CD4-positive, alpha-beta T cell treated with Interleukin-17A for 4 hours (primary cell): ENCODE measurements at regions not wholly inside any gene's neighbourhood (a gene's known extent, or its start where the extent isn't known, plus 50 kb on each side); places are given as distances from the start of the nearest gene placed in this dataset.
A peak's percentile ranks its signal among the peaks of the same experiment; 100 is the strongest.
"Not testable (repeated sequence)": the region's sequence is repeated elsewhere in the genome, so short reads cannot be mapped to it uniquely, and the experiment has no call there.

Experiments used
- DNase-seq: peaks from one replicate; pipeline ENCODE4 v3.0.0-alpha.2; 2020; ENCODE audit warnings: mixed read lengths

DNA sequence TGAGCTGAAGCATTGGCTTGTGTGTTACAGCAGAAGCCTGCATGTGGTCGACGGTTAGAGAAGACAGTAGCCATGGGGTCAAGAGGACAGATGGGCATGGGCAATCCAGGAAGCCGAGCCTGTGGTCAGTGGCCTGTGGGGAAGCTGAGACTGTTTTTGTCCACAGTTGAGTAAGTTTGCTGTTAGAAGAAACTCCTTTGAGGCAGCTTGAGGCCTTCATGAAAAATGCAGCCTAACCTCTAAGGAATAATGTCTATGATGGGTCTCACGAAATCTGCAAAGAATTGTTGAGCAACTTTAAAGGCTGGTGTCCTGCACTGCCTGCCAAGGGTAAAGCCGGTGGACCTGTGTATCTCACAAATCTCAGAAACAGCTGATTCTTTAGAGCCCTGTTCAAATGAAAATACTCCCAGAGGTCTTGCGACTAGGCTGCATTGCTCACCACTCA, 322.4 kb downstream of the SETD4 start:
- no peak for DNase-seq

DNA sequence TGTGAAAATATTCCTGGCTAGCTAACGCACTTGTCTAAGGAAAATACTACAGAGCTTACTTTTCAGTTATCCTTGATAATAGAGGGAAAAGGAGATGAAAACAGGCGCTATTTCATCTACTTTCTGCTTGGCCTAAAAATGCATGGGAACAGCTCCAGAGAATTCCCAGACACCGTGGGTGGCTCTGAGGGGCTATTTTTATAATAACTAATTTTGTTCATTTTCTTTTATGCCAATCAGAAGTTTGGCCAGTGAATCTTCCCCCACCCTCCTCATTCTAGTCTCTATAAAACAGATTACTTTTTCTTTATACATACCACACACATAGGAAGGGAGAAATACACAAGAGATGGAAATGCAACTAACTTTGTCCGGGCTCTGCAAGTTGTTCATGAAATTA, 322.9 kb downstream of the SETD4 start:
- no peak for DNase-seq

DNA sequence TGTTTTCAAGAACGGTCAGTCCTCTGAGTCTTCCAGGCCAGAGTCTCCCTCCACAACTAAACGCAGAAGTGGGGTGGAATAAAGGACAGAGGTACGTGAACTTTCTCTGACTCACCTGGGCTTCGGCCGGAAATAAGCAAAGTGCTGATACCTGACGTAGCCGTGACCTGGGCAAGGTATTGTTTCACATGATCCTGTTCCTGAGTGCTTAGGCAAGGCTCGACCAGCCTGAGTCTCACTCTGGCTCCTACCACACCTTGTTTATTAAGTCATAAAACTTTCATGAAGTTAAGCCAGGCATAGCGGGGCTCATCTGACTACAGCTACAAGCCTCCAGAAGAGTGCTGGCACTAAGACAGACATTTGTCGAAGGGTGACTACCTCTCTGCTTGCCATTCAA, 327.5 kb downstream of the SETD4 start:
- no peak for DNase-seq

DNA sequence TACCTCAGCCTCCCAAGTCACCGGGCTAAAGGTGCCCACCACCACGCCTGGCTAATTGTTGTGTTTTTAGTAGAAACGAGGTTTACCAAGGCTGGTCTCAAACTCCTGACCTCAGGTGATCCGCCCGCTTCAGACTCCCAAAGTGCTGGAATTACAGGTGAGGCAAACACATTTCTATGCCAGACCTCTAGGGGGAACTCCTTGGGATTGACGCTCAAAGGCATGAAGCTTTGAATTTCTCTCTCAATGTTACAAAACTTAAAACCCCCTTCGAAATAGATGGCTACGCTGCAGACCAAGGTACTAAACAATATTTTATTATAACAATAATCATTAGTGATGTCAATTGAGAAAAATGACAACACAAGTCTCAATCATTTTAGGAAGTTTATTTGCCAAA, 330.0 kb downstream of the SETD4 start:
- no peak for DNase-seq

DNA sequence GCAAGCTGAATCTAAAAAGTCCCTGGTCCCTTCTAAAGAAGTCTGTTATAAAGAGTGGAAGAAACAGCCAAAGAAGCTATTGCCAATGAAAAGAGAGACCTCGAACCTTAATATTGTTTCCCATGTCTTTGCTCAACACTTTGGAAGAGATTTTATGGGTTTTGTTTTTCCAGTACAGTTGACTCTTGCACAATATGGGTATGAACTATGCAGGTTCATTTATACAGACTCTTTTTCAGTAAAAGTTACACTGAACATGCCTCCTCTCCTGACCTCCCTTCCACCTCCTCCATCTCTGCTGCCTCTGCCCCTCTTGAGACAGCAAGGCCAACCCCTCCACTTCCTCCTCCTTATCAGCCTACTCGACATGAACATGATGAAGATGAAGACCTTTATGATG, 332.5 kb downstream of the SETD4 start:
- no peak for DNase-seq

DNA sequence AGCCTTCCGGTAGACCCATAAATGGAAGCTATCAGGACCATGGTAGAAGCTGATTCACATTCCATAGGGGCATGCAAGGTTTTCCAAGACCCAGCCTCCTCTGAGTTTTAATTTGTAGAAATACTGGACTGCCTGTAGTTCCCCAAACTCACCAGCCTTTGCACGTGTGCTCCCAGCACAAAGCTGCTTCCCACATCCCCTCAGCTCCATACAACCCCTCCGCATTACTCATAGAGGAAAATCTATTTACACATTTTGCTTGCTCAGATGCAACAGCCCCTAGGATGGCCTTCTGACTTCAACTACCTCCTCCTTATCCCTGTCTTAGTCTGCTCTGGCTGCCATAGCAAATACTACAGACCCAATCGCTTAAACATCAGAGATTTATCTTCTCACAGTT, 336.2 kb downstream of the SETD4 start:
- DNase-seq: no peak

DNA sequence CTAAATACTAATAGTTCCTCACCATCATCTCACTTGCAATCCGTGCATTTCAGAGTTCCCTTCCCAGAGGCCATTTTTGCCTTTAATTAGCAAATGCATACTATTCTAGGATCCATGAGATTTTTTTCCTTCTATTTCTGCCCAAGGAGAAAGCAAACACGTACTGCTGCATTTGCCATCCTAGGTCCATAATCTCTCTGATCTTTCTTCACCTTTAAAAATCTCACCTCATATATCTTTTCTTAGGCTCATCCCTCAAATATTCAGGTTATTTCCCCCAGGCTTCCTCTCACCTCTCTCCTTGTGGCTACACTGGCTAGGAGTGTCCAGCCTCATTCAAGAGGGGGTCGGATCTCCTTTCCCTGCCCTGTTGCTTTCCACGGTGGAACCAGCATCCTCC, 338.6 kb downstream of the SETD4 start:
- no peak for DNase-seq

DNA sequence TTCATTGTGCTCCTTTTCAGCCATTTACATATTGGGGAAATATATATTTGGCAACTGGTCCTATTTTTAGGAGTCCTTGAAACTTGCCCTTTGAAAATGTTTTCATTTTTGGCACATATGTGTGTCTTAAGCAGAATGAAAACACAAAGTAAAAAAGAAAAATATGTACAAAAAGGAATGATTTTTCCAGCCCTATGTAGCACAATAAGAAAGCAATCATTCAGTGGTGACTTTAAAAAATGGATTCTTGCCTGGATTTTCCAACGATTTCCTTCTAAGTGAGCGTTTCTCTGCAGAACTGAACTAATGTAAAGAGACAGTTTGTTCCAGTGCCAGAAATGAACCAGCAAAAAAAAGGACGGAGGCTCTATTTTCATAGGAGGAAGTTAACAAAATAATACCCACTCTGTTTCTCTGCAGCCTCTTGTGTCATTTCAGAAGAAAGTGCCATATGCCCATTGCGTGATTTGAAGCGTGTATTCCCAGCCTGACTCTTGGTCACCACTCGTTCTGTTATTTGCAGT, 340.1 kb downstream of the SETD4 start:
- no peak for DNase-seq

DNA sequence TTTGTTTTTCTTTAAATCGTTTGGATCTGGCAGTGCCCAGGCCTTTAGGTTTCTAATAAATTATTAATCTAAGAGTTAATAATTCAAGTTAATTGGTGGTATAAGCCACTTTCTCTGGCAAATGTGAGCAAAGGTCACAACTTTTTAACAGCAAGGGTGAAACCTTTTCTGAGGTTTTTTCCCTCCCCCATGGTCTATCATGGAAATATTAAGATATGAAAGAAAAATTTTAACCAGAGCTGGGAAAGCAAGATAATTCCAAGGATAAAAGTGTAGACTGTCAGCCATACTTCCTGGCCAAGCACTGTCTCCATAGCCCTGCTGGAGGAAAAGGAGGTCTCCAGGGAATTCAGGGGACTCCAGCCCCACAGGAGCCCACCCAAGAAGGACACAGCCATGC, 341.2 kb downstream of the SETD4 start:
- no peak for DNase-seq

DNA sequence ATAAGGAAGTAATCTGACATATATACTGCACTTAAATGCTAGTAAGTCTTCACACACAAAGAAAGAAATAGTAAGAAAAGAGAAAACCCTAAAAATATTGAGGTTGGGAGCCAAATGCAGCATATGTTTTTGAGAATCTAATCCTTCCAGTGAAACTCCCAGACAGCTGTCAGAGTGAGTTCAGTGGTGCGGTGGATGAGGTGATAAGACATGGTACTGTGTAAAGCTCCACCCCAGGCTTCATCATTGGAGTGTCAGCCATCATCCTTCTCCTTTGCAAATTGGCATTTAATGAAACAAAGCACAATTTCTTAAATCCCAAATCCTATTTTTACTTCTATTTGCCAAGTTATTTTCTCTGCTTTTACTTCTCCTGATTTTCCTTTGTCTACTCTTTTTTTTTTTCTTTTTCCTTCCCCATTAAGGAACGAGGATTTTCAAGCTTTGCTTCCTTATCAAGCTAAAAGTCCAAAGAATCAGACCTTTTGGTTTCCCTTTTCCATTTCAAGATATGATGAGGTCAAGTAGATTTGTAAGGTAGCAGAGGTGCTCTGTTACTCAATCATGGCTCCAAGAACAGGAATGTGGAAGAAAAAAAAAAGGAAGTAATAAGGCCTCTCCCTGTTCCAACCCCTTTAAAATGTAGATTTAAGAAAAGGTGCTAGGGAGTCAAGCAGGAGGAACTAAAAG, 343.3 kb downstream of the SETD4 start:
- no peak for DNase-seq

DNA sequence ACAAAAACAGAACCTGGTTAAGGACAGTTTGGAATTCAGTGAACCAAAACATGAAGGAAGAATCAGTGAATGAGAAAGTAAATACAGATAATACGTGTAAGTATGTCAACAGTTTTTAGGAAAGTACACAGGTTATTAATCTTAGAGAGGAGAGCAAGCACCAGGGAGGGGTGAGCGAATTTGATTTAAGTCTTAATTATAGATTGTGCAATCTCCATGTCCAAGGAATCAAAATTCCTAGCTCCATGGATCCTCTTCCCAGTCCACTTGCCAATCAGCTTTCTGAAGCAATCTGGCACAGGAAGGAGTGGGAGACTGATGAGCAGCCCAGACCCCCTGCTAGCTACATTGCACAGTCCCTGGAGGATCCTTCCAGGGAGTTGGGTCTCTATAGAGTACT, 346.4 kb downstream of the SETD4 start:
- DNase-seq: no peak

DNA sequence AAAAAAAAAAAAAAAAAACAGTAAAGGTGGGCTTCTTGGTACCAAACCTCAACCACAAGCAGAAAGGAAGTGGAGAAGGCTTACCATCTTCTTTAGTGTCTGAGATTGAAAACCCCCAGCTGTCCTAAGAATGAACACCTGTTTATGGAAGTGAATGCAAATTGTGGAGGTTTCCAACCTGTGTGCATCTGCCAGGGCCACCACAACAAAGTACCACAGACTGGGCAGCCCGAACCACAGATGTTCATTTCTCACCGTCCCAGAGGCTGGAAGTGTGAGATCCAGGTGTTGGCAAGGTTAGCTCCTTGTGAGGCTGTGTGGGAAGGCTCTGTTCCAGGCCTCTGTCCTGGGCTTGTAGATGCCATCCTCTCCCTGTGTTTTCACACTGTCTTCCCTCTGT, 348.7 kb downstream of the SETD4 start:
- no peak for DNase-seq

DNA sequence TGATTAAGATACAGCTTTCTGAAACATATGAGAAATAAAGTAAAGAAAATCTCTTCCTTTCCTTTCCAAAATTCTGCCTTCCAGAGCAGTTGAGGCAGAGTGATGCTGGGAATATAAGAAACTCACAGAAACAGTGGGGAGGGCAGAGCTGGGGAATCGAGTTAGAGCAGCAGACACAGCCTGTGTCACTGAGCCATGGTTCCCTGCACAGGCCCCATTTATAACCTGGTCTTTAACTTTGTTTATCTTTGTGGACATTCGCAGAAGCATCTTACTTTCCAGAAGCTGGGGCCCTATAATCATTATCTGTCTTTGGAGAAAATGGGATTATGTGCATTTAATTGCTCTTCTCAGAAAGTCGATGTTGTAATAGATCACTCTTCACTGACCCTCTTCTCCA, 349.1 kb downstream of the SETD4 start:
- no peak for DNase-seq

DNA sequence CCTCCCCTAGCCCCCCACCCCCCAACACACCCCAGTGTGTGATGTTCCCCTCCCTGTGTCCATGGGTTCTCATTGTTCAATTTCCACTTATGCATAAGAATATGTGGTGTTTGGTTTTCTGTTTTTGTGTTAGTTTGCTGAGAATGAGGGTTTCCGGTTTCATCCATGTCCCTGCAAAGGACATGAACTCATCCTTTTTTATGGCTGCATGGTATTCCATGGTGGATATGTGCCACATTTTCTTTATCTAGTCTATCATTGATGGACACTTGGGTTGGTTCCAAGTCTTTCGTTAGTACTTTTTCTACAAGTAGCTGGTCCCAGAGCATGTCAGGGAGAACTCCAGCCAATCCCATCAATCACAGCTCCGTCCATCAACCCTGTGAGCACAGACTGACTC, 350.3 kb downstream of the SETD4 start:
- DNase-seq: not testable (repeated sequence)

DNA sequence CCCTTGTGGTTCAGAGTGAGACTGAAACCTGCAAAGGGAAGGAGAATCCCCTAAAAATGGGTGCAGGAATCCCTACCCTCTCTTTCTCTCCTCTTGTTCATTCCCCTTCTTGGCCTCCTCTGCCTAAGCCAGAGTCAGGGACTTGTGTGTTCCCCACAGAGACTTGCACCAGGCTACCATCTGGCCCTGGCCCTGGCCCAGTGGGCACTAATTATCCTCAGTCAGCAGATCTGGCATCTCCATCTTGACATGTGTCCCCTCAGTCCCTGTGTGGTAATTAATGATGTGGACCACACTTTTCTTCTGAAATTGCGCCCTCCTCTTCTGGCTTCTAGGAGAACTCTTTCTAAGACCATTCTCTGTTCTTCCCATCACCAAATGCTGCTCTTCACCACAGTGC, 354.4 kb downstream of the SETD4 start:
- no peak for DNase-seq

DNA sequence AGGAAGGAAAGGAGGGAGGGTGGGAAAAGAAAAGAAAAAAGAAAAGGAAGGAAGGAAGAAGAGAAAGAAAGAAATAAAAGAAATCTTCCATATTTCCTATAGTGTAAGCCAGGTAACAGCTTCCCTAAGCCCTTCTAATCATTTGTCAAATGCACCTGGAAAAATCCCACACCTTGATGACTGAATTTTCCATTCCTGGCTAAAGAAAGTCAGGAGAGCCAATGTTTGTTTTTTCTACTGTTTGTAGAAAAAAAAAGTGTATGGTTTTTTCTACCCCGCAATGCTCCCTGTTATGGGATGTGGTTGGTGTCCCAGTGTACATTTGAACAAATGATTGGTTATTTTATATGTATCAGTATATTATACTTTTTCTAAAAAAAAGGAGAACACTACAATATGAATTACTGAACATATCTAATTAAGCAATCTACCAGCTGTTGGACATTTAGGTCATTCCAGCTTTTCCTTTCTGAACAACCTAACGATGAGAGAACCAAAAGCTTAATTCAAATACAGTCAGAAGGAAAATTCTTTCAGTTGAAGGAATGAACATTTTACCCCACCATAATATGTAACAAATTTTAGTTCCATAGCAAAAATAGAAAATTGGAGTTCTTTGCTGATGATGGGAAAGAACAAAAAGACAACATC, 355.0 kb downstream of the SETD4 start:
- DNase-seq: no peak

DNA sequence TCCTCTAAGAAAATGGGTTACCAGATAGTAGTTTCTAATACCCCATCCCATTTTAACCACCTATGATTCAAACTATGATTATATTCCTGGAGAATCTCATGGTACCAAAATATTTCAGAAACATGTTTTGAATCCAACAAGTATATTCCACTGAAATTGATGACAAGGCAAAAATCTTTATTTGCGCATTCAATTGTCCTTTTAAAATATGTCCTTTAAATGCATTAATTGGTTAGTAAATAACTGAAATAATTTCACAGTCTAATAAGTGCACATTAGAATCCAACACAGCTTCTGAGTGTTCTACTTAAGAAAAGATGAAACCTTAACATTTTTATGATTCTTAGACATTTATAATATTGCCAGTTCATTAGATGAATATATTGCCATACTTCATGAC, 356.6 kb downstream of the SETD4 start:
- DNase-seq: no peak

DNA sequence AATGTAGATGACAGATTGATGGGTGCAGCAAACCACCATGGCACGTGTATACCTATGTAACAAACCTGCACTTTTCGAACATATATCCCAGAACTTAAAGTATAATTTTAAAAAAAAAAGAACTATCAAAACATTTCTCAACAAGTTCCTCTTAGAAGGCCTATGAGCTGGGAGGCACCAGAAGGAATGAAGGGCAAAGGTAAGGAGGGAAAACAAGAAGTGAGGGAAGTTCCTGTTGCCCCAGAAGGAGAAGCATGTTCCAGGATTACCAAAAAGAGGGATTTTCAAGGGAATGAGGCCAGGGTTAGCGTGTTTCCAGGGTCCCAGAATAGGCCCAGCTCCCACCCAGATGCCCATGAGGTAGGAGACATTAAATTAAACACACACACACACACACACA, 361.0 kb downstream of the SETD4 start:
- DNase-seq: no peak

DNA sequence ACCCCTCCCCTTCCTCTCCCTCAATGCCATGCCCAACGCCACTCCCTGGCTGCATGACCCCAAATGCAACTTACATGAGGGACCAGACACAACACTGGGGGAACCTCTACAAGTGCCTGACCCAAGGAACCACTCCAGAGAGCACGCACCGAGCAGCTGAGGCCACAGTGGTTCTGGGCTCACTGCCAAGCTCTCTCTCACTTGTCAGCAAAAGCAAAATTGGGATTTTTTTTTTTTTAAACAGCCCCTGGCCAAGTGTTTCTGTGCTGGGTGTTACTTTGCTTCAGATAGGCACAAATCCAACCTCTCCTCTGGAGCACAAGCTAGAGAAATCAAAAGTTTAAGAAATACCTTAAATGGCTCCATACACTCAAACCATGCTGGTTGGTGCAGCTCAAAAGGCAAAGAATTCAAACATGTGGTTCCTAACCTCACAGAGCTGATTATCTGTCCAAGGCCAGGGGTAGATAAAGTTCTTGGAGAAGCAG, 363.0 kb downstream of the SETD4 start:
- peak; percentile 23 for DNase-seq

DNA sequence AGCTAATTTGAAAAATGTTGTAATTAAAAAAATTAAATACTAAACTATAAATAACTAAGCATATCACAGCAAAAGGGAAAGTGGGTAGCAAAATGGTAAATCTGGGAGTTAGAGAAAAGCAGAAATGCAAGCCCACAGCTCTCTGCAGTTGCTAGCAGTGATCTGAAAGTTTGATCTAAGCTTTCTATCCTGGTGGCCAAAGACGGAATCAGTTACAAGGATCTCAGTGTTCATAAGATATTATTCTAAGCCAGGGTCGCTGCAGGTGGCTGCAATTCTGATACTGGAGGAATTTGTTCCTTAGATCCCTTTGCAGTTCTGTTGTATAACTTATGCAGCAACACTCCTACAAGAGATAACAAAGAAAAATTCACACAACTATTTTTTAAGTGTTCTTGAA, 363.7 kb downstream of the SETD4 start:
- DNase-seq: no peak

DNA sequence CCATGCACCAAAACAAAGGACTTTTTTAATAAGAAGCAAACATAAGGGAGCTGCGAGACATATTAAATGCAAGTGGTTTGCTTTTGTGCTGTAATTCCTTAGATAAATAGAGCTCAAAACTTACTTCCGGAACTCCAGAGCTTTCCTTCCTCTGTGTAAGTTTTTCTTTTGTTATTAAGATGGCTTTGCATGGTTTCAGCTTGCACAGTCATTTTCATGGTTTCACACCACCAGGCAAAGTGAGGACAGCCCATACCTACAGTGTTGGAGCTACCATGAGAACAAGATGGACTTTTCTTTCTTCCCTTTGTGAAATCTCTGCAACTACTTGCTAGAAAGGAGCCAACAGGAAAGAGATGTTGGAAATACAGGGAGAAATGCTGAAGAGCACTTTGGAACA, 368.0 kb downstream of the SETD4 start:
- DNase-seq: no peak

DNA sequence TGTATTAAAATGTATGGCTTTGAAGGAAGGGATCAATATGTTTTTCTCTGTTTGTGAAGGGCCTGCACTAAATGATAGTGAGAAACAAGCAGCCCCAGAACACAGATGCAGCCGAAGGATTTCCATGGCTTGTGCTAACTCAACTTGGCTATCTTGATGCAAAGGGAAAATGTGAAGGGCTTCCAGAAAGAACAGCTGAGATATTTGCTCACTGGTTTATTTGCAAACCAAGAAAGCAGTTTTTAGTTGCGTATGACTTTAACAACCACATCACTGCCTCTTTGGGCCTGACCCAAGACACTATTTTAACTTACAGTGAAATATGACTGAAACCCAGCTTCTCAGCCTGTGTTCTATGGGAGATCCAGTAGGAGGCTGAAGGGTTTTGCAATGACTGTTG, 369.9 kb downstream of the SETD4 start:
- DNase-seq: no peak

DNA sequence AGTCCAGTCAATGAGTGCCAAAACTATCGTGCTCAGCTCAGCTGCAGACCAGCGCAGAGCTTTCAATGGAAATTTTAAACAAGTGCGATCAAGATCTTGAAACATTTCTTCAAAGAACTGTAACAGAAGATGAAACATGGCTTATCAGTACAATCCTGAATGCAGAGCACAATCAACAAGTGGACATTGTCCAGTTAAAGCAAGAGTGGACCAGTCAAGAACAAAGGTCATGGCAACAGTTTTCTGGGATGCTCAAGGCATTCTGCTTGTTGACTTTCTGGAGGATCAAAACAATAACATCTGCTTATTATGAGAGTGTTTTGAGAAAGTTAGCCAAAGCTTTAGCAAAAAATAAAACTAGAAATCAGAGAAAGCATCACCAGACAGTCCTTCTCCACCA, 374.2 kb downstream of the SETD4 start:
- no peak for DNase-seq

DNA sequence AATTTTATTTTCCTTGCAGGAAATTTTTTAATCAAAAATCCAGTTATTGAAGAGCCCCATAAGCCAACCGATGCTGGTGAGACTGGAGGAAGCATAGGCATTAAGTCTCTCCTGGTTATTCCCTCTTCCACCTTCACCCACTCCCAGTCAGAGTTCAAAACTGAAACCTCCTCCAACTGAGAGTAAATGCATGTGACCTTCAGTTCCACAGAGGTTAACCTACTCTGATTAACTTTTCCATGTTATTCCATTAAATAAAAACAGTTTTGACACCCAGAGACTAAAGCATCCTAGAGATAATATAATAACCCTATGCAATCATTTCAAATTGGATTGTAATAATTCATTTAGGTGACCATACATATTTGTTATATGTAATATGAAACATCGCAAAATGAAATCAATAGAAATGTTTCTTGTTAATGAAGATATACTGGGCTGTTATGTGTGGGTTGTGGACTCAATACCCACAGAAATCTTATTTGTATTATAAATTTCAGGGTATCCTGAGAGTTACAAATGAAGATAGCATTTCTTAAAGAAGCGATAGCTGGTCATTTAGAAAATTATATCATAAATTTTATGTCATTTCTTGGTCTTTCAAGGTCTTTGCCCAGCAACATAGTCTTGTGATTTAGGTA, 376.5 kb downstream of the SETD4 start:
- no peak for DNase-seq
